ENCODE measurements at regions not wholly inside any gene's neighbourhood (a gene's known extent, or its start where the extent isn't known, plus 50 kb on each side); places are given as distances from the start of the nearest gene placed in this dataset.

DNA sequence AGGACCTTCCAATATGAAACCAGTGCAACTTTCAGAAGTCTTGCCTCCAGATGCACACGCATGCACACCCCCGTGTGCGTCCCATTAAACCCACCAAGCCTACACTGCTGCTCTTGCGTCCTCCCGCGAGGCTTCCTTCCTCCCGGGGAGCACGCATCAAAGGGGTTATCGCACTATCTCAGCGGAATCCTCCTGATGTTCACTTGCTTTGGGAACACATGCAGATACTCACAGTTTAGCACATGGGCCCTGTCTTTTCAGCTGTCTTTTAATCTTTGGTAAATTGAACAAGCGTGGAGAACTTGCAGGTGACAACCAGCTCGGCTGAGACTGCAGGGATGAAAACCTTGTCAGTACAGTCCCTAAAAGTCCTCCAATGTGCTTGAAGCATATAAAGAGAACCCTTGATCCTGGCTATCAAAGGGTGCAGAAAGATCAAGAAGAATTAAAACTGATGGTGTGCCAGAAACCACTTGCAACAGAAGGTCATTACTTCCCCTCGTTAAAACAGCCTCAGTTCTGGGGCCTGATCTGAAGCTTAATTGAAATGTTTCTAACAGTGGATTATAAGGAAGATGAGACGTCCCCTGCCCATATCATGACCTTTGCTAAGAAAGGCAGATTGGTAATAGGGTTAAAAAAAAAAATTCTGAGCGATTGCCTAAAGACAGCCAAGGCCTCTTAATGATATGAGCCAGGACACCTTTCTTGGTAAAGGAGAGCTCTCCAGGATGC lies 149.4 kb upstream of the LMO4 start:
- Histone ChIP-seq H3K79me2 (ENCODE audit: control insufficient read depth in 1 of 2, insufficient read depth in 2 of 2, low read length in 2 of 2) (no peaks in the 10 kb centered on the region), H2BK20ac (ENCODE audit: low read length) (no peak overlapping the region), H4K20me1 (replicated peaks in 1 of 2; ENCODE audit: control insufficient read depth in 1 of 2, insufficient read depth in 2 of 2, low read length in 2 of 2) (no peaks in the 10 kb centered on the region), H3K36me3 (ENCODE audit: control insufficient read depth in 2 of 4, insufficient read depth in 4 of 4, low read length in 3 of 4) (no peaks in the 10 kb centered on the region), H3K79me1 (ENCODE audit: low read depth, low read length) (no peaks in the 10 kb centered on the region), H3K23me2 (ENCODE audit: low read depth, low read length) (no peaks in the 10 kb centered on the region), H3K4me3 (ENCODE audit: extremely low read depth in 1 of 4, insufficient read depth in 2 of 4, low read depth in 3 of 4, low read length in 4 of 4) (no peak overlapping the region), H3K27ac (ENCODE audit: low read depth, low read length) (no peak overlapping the region), H4K5ac (ENCODE audit: insufficient read length, low read depth, low read length) (no peak overlapping the region), H2BK15ac (ENCODE audit: low read length) (no peak overlapping the region), H2AK5ac (ENCODE audit: low read depth, low read length) (no peak overlapping the region), H4K91ac (replicated peaks; ENCODE audit: insufficient read length, low read length) (no peak overlapping the region), H3K23ac (ENCODE audit: insufficient read length) (no peak overlapping the region), H3K4me2 (ENCODE audit: insufficient read depth in 1 of 2, low read depth in 2 of 2, low read length in 2 of 2) (no peak overlapping the region), H3K56ac (replicated peaks; ENCODE audit: insufficient read length, low read depth, low read length) (no peak overlapping the region), H2BK12ac (ENCODE audit: low read depth, low read length) (no peak overlapping the region), H3K18ac (ENCODE audit: extremely low read depth, low read length) (no peak overlapping the region), H2AFZ (ENCODE audit: low read length) (no peak overlapping the region), H3K4ac (replicated peaks; ENCODE audit: insufficient read length, low read depth, low read length) (no peak overlapping the region), H2BK120ac (replicated peaks; ENCODE audit: low read depth, low read length) (no peak overlapping the region), H3K9ac (replicated peaks in 1 of 4; ENCODE audit: extremely low read depth in 1 of 4, low read depth in 3 of 4, low read length in 3 of 4) (no peak overlapping the region), H4K8ac (ENCODE audit: extremely low read depth, insufficient read depth, low read length) (no peak overlapping the region), H3K27me3 (replicated peaks in 1 of 4; ENCODE audit: control insufficient read depth in 3 of 4, extremely low read depth in 1 of 4, insufficient read depth in 3 of 4, low read length in 3 of 4) (no peaks in the 10 kb centered on the region), H3K9me3 (ENCODE audit: insufficient read depth in 2 of 2, low read depth in 1 of 2, low read length in 1 of 2) (no peaks in the 10 kb centered on the region), H3K14ac (ENCODE audit: insufficient read length) (no peak overlapping the region), H3K4me1 (replicated peaks in 1 of 4; ENCODE audit: control insufficient read depth in 3 of 4, insufficient read depth in 4 of 4, low read length in 3 of 4) (no peaks in the 10 kb centered on the region), H2BK5ac (ENCODE audit: low read depth, low read length) (no peak overlapping the region)
- WGBS, 2 experiments (ENCODE audit: extremely low coverage in 1 of 2, insufficient coverage in 1 of 2, insufficient read length in 1 of 2, insufficient replicate concordance in 2 of 2, low coverage in 1 of 2, low lambda C conversion rate in 2 of 2, missing lambda C conversion rate in 1 of 2) = 85% methylated on average over 15 of the region's 15 CpGs; no CpG with 5 or more reads in 1 of the 2 experiments
- DNase-seq (ENCODE audit: low read depth in 1 of 2, low spot score in 2 of 2) (no peak), FAIRE-seq (no peak)
- ChIA-PET POLR2A (ENCODE audit: partially characterized antibody) (interaction anchor here (1.4 kb wide), 1 partner anchor 10 kb away, joined by 3 read pairs; no protein-coding TSS in a partner anchor), CTCF (ENCODE audit: partially characterized antibody) (interaction anchor here (0.8 to 2.1 kb wide), 3 partner anchors 9 to 12 kb away, joined by 4 to 7 read pairs (median 4); no protein-coding TSS in a partner anchor)
- TF ChIP-seq KDM4A (IDR thresholded peaks at IDR 0.05; ENCODE audit: low read depth, low read length, severe bottlenecking) = no peak
- no peak for TF ChIP-seq BCL11A (IDR thresholded peaks at IDR 0.05; ENCODE audit: low read depth in 2 of 2, low read length in 2 of 2)
- no peak for TF ChIP-seq CBX5 (IDR thresholded peaks at IDR 0.05; ENCODE audit: low read depth, low read length)
- no peak for TF ChIP-seq GTF2F1 (IDR thresholded peaks at IDR 0.05; ENCODE audit: borderline replicate concordance, low read depth, low read length)
- TF ChIP-seq, protein P1, sequence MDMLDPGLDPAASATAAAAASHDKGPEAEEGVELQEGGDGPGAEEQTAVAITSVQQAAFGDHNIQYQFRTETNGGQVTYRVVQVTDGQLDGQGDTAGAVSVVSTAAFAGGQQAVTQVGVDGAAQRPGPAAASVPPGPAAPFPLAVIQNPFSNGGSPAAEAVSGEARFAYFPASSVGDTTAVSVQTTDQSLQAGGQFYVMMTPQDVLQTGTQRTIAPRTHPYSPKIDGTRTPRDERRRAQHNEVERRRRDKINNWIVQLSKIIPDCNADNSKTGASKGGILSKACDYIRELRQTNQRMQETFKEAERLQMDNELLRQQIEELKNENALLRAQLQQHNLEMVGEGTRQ (IDR thresholded peaks at IDR 0.05; ENCODE audit: low read length) = no peak
